ENCODE measurements at regions not wholly inside any gene's neighbourhood (a gene's known extent, or its start where the extent isn't known, plus 50 kb on each side); places are given as distances from the start of the nearest gene placed in this dataset.

DNA sequence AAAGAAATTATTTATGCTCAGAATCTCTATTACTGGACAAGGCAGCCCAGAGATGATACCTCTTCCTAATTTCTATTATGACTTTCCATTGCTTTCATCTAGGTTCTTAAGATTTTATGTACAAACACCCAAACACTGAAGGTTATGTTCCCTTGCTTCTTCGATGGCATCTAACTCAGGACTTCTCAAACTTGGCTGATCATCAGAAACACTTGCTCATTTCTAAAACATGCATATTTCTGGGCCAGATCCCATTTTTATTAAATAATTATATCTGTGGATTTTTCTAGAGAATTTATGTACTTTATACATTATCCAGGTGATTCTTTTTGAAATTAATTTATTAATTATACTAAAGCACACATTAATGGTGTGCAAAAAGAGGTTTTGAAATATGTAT, 482.4 kb upstream of the NR2F2 start:
- DNase-seq = no peak

DNA sequence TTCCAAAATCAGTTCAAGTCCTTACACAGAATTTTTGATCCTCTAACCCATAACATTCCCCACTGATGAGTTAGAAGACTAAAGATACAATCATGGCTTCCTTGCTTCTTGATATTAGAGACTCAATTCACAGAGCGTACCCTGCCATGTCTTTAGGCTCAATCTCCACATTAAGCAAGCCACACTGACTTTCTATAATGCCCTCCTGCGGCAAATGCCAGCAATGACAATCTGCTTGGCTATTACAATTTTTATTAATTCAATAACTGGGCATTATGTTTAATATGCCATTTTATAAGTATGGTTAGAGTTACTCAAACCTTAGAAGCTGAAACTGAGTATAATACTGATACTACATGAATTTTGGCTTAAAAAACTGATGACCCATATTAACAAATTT, 479.7 kb upstream of the NR2F2 start:
- DNase-seq = no peak

DNA sequence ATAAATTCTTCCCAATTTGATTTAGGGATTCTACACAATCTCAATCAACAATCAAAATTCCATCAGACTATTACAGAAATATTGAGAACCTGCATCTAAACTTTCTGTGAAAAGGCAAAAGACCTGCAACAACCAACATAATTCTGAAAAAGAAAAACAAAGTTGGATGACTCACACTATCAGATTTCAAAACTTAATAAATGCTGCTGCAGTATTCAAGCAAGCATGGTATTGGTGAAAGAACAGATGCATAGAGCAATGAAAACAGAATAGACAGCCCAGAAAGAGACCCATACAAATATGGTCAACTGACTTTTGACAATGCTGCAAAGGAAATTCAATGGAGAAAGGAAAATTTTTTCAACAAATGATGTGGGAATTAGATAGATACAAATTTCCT, 477.1 kb upstream of the NR2F2 start:
- DNase-seq = no peak

DNA sequence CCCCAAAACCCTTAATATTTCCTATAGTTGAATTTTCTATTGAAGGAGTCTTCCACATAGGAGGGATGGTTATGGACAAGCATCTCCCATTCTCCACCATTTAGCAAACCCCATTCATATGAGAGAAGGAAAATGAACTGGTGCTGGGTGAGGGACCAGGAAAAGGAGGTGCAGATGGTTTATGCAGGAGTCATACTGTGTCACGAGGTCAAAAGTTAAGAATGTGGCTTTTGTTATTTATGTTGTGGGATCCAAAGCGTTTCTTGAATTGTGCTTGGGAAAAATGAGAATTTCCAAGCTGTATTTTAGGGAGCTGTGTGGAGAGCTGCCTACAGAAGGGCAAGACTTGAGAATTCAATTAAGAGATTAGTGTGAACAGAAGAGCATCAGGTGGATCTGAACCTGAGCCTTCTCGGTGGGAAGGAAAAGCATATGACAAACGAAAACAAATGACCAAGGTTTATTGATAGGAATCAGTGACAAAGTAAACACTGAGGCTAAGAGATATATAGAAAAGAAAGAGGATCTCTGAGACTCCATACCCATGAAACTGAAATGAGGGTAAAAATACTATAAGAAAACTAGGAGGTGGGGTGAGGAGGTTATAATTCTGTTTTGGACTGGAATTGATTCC, 473.3 kb upstream of the NR2F2 start:
- no peak for DNase-seq

DNA sequence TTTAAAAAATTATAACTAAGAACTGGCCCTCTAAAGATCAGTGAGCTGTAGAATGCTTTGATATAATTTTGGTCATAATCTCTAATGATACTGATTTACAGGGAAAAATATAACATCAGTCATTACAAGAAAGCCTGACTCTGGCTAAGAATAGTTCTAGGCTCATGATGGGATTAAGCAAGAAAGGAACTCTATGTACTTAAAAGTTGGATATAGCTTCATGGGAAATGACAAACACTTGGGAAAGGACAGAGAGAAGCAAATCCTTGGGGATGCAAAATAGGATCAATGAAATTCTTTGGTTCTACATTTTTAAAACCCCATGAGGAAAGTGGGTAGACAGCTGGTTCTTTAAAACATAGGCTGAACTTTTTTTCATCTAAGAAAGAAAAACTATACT, 472.7 kb upstream of the NR2F2 start:
- DNase-seq = no peak

DNA sequence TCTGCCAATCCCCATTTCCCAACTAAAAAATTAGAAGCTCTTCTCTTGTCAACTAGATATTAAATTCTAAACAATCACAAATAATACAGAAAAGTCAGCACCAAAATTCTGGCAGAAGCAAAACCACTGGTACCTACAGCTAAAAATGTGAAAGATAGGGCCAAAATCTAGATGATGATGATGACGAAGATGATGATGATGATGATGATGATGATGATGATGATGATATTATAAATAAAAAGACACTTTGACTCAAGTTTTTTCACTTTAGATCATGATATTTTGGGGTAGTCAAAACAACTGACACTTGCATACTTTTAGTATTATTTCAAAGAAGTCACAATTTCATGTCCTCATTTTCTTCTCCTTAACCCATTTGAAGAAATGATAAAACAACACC, 470.1 kb upstream of the NR2F2 start:
- DNase-seq = no peak

DNA sequence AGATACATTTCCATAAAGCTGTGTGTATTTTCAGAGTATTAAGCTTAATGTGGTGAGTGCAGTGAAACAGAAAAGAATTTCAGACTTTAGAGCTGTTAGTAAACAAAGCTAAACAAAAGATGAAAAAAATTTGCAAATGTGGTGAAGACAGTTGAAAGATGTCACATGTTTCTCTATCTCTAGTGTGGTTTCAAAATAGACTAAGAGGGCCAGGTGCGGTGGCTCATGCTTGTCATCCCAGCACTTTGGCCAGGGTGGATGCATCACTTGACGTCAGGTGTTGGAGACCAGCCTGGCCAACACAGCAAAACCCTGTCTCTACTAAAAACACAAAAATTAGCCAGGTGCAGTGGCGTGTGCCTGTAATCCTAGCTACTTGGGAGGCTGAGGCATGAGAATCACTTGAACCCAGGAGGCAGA, 466.0 kb upstream of the NR2F2 start:
- DNase-seq = no peak

DNA sequence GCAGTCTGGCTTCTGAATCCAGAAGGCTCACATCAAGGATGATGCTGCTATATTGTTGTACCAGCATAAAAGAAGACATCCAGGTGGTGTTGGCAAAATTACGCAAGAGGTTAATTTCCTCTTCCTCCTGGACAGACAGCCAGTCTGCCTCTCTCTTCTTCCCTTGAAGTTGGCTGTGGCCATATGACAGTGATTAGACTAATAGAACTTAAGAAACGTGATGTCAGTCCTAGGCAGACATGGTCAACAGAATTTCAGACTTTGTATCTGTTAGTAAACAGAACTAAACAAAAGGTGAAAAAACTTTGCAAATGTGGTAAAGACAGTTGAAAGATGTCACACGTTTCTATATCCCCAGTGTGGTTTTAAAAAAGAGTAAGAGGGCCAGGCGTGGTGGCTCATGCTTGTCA, 465.2 kb upstream of the NR2F2 start:
- no peak for DNase-seq

DNA sequence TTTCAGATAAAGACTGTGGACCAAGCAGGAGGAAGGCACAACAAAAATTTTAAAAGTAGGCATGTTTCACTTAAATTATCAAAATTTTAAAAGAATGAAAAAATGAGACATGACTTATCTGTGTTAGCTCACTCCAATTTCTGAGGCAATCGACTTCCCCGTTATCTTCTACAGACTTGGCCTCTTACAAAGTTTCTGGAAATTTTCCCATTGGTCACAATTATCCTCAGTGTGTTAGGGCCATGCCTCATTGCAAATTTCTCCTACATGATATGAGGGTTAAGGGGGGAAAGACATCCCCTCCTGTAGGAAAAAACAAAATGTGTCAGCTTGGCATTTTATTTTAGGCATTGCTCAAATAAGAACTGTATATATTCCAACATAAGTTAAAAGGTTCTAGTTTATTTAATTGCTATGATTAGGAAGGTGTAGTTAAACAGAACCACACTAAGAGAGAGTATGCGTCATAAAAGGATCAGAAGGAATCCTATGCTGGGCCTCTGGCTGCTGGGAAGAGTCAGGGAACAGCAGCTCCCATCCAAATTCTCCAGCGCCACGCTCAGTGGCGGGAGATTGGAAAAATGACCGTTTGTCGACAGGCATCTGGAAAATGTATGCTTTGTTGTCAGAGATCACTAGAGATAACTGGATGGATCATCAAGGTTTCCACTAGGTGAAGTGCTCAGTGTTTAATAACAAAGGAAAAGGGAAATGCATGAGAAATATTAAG, 463.6 kb upstream of the NR2F2 start:
- DNase-seq = no peak

DNA sequence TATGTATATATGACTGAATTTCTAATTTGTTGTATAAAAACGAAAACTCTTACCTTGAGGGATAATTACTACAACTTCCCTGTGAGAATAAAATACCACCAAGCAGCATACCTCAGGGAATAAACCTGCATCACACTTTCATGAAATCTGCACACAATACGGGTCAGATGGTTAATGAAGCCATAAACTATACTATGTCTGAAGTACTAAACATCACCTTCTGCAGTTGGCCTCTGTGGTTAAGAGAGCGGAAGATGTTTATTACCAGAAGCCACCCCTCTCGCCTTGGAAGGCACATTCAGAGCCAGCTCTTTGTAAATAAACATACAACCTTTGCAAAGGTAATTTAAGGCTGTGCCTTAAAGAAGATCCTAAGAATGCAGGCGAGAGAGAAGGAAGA, 462.1 kb upstream of the NR2F2 start:
- DNase-seq = no peak

DNA sequence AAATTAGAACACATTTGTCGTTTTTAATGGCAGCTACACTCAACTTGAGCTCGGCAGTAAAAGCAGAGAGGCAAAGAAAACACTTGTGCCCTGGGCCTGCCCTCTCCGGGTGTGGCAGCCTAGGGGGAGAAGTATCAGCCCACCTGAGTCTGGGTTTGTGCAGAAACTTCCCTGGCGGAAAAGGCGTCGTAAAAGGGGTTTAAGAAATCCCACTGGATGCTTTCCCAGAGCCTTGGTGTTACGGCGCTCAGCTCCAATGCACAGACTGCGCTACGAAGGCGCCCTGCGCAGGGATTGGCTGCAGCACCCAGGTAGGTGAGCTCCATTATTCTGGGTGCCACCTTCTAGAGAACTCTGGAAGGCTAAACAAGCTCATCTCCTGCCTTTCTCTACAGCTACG, 461.5 kb upstream of the NR2F2 start:
- no peak for DNase-seq

DNA sequence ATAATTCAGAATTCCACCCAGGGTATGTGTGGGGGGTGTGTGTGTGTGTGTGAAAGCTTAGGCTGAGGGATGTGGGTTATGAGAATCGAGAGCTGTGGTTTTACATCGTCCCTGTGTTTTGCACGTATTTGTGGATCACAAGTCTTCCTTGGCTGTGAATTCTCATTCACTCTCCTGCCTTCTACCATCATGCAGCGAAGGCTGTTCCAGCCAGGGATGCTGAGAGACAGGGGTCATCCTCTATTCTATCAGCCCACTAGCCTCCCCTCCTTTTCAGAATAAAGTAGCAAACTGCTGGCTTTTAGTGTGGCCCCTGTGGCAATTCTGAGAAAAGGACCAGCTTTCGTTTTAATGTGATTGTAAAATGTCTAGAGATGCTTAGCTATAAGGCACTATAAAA, 460.6 kb upstream of the NR2F2 start:
- no peak for DNase-seq

DNA sequence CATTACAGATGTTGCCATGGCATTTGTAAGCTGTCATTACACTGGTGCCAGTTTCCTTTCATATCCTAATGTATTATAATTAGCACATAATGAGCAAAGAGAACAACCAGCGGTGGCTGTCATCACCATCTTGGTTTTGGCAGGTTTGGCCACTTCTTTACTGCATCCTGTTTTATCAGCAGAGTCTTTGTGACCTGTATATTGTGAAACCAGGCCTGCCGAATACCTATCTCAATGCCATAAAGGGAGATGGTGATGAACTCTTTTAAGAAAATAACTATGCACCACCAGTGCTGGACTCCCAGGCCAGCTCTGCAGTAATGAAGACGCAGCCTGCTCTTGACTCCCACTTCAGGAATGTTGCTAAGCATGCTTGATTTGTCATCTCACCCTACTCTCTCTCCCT, 458.1 kb upstream of the NR2F2 start:
- no peak for DNase-seq

DNA sequence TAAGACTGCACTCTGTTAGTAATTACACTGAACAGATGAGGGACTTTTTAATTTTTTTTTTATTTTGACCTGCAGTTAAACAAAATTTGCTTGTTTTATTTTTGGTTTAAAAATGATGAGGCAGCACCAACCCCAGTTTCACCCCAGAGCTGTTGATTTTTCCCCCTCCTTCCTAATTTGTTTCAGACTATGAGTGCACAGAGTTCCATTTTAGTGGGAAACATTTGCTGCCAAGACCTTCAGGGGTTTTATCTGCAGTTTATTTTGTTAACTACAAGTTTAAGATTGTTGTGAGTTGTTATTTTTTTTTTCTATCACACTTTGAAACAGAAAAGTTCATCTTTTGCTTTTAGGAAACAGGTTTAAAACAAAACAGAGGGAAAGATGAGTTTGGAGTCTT, 455.9 kb upstream of the NR2F2 start:
- DNase-seq = no peak

DNA sequence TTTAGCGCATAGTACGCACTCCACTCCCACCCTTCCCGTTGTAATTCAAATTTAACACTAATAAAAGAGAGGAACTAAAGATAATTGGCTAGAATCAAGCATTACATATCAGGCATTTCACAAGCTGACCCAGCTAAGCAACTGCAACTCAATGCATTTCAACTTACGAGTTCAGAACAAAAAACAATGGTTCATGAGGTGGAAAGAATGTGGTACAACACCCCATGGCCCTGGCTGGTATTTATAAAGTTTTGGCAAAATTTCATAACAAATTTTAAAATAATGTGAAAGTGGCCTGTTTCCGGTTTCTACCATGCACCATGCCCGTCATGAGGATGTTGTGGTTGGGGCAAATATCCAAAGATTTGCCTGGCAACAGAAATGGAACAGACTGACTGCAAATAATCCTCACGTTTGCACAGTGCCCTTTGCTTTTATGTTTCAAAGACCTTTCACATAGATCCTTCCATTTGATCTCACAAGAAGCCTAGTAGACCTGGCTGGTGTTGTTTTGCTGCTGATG, 455.3 kb upstream of the NR2F2 start:
- peak; percentile 65 to 83 (median 75) for DNase-seq

DNA sequence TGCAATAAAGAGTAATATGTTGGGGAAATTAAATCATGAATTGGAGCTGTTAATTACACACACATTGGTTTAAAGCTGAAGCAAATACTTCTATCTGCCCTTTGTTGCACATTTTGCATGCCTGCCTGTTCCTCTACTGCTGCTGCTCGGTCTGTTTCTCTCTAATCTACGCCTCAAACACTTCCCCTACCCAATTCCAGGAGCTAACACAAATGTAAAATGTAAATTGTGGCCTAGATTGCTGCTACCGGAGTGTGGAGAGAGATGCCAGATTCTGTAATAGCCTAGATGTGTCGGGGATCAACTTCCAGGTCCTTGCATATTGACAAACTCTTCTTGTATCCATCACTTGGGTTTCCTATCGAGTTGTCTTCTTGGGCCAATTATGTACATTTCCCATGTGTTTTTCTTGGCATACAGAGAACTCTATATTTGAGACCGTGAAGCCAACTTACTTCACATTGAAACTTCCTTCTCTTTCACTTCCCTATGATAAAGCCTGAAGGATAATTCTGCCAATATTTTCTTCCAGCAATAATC, 450.4 kb upstream of the NR2F2 start:
- DNase-seq = peak in 2 of 4 experiments; percentile 7 to 11

DNA sequence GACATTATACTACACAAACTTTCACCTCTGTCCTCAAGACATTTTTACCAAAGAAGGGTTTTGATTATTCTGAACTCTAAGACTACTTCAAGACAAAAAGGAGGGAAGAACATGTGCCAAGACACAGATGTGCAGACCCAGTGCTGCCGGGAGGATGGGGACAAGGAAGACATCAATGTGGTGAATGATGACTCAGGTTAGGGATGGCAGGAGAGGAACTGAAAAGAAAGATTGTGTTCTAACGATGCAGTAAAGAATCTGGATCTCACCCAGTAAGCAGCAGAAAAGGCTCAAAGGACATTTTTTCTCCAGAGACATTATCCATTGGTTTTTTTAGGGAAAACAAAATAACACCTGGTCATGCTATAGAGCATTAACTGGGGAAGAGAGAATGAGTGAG, 449.9 kb upstream of the NR2F2 start:
- no peak for DNase-seq

DNA sequence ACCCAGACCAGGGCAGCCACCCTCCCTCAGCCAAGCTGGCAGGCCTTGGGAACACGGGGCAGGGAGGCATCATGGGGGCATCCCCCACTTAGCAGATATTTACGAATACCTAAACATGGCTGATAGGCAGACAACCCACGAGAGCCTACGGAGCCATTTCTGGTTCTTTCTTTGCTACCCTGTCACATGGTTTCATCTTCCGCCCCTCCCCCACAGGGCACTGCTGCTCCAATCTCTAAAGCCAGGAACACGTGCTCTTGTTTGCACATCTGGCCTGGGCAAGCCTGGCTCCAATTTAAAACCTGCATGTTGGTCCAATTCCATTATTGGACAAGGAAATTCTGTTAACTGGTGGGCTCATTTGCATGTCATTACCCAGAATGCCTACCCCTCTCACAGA, 447.4 kb upstream of the NR2F2 start:
- no peak for DNase-seq

DNA sequence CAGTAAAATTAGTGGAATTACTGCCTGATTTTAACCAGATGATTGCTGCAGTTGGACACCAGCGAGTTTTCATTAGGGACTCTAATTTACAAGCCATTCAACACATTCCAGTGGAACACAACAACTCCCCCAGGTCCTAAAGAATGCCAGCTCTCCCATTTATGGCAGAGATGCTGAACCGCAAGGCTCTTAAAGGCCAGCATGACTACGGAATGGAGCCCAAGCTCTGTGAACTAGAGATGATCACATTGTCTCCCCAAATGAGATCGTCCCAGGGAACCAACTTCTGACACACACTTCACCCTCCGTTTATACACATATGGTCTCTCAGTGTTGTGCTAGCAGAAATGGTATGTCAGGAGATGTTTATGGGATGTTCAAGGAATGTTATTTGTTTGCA, 446.2 kb upstream of the NR2F2 start:
- no peak for DNase-seq

DNA sequence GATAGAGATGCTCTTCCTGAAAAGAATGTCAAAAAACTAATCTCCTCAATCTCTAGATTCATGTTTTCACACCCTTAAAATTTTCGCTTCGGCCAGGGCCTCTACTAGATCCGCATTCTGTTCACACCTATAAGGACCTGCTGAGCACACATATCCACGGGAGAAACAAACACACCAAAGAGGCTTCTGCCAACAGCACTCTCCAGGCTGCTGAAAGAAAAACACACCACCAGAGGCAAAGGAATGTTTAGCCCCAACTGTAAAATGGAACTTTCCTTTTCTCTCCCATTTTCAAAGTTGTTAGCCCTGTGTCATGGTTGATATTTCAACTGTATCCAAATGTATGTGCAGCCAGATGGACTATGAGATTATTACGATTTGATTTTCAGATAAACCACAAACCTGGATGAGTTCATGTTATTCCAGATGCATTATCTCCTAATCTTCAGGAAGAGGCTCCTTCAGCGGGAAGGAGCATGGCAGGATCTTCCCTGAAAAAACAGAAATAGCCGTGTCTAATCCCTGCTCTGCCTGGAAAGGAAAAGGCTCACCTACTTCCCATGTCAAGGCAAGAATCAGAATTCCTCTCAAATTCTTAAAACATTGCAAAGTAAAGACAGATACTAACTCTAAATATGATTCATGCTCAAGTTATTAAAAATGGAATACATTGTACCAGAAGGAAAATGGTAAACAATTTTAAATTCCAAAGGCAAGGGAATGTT, 442.7 kb upstream of the NR2F2 start:
- no peak for DNase-seq

DNA sequence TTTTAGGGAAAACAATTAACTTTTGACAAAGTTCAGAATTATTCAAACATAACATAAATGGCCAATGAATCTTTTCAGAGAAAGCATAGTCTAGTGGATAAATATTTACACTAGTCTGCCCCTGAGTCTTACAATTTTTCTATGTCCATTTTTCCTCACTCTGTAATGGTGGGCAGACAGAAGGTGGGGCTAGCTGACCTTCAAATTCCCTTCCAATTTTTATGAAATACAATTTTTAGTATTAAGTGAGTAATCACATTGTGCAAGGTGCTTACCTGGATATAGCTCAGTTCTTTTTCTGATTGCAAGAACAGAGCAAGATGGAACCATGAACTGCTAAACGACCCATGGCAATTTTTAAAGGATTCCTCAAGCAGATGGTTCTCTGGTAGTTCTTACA, 441.7 kb upstream of the NR2F2 start:
- no peak for DNase-seq

DNA sequence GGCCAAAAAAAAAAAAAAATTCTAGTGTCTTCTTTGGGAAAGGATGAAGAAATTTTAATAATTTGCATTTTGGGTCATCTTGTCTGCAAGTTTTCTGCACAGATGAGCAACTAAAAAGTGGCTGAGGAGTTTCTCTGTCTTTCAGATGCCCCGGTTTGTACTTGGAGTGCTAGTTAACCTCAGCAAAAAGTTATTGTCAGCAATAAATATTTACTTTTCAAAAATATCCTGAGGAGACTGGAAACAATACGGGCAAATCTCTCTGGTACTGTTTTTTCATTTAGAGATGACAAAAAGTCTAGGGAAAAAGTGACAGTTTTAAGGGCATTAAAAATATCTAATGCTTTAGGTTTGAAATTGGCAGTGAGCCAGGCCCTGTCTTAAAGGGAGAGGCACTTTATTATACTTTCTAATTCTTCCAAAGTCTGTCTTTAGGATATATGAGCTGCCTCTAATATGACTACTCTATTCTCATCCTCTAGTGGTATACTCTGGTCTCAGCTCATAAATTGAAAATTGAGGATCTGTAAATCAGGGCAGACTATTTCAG, 436.0 kb upstream of the NR2F2 start:
- DNase-seq = peak in 1 of 4 experiments; percentile 19

DNA sequence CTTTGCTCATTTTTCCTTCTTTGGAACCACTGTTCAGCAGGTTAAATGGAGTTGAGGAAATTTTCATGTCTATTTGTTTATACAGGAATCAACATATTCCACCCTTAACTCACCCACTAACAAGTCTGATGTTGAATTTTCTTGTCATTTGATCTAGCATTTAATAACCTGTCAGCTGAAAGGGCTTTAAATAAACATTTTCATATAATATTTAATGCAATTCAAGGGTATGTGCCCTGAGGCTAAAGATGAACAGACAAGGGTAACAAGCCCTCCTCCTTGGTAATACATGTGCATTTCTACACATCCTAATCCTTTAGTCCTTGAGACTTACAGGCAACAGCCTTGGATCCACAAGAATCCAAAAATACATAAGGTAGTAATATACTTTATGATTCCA, 435.0 kb upstream of the NR2F2 start:
- no peak for DNase-seq
